PC-3 (cell line): ENCODE measurements at regions not wholly inside any gene's neighbourhood (a gene's known extent, or its start where the extent isn't known, plus 50 kb on each side); places are given as distances from the start of the nearest gene placed in this dataset.

Experiments
- ATAC-seq: fragments of 200-7000 bp; cut with Tn5 transposase; 2 replicates; pipeline ENCODE4 v1.9.1; 2020; ENCODE audit warnings: mild to moderate bottlenecking, moderate library complexity
- BruUV-seq: library from RNA; stranded (reverse); fragments of 400-500 nt; replicated peaks from 2 replicates; lab custom pipeline; 2021; lab: Mats Ljungman, UMichigan
- CTCF ChIA-PET: fragments of 300-600 bp; sonication (Branson Sonifier 250); formaldehyde crosslinking; loops from one replicate; lab custom pipeline; 2022; ENCODE audit warnings: antibody characterized with exemption; lab: Charles Lee
- POLR2A ChIA-PET: fragments of 300-600 bp; sonication (Branson Sonifier 250); formaldehyde crosslinking; loops from one replicate; lab custom pipeline; 2022; ENCODE audit warnings: antibody characterized with exemption; ENCODE audit not compliant: unreplicated experiment; lab: Charles Lee
- DNase-seq: peaks from one replicate; pipeline ENCODE4 v3.0.0-alpha.2; 2015
- H2AFZ ChIP-seq: fragments of 300-600 bp; sonication (generic); 2 replicates; pipeline ENCODE4 v1.6.0; 2016; ENCODE audit warnings: antibody characterized with exemption, low read length
- H3F3A ChIP-seq: fragments of 300-600 bp; sonication (generic); one replicate; pipeline ENCODE4 v1.6.0; 2017; ENCODE audit warnings: antibody characterized with exemption, low read length, control low read depth, mild to moderate bottlenecking; ENCODE audit not compliant: unreplicated experiment
- H3K27ac ChIP-seq: fragments of 300-600 bp; sonication (generic); 2 replicates; pipeline ENCODE4 v1.5.1; 2016; ENCODE audit warnings: mild to moderate bottlenecking, low read length
- H3K27me3 ChIP-seq: fragments of 300-600 bp; sonication (generic); 2 replicates; pipeline ENCODE4 v1.6.1; 2016; ENCODE audit warnings: low read length, mixed read lengths
- H3K36me3 ChIP-seq: fragments of 300-600 bp; sonication (generic); 2 replicates; pipeline ENCODE4 v1.6.1; 2016; ENCODE audit warnings: low read depth, mixed run types, low read length, mixed read lengths
- H3K4me1 ChIP-seq: fragments of 300-600 bp; sonication (generic); 2 replicates; pipeline ENCODE4 v1.5.1; 2016; ENCODE audit warnings: low read length; ENCODE audit not compliant: insufficient read depth
- H3K4me2 ChIP-seq: fragments of 300-600 bp; sonication (generic); 2 replicates; pipeline ENCODE4 v1.6.0; 2016; ENCODE audit warnings: low read length
- H3K4me3 ChIP-seq: fragments of 300-600 bp; sonication (generic); 2 replicates; pipeline ENCODE4 v1.5.1; 2016; ENCODE audit warnings: mild to moderate bottlenecking, low read length, mixed read lengths
- H3K79me2 ChIP-seq: fragments of 300-600 bp; sonication (generic); 2 replicates; pipeline ENCODE4 v1.6.1; 2017; ENCODE audit warnings: low read length, mixed read lengths
- H3K9ac ChIP-seq: fragments of 300-600 bp; sonication (generic); 2 replicates; pipeline ENCODE4 v1.6.0; 2016; ENCODE audit warnings: mild to moderate bottlenecking, low read length
- H3K9me2 ChIP-seq: fragments of 300-600 bp; sonication (generic); replicated peaks from 2 replicates; pipeline ENCODE4 v1.6.1; 2016; ENCODE audit warnings: mixed run types, low read length, mixed read lengths
- H3K9me3 ChIP-seq: fragments of 300-600 bp; sonication (generic); 2 replicates; pipeline ENCODE4 v1.6.1; 2016; ENCODE audit warnings: low read length, mixed read lengths
- H4K20me1 ChIP-seq: fragments of 300-600 bp; sonication (generic); 2 replicates; pipeline ENCODE4 v1.6.1; 2016; ENCODE audit warnings: low read length, mixed read lengths
- EZH2 ChIP-seq: fragments of 300-600 bp; sonication (generic); IDR thresholded peaks from one replicate; pipeline ENCODE4 v1.6.1; 2017; ENCODE audit warnings: antibody characterized with exemption, mild to moderate bottlenecking, low read length; ENCODE audit not compliant: unreplicated experiment
- EZH2phosphoT487 ChIP-seq: fragments of 300-600 bp; sonication (generic); IDR thresholded peaks from 2 replicates; pipeline ENCODE4 v1.6.1; 2018; ENCODE audit warnings: mild to moderate bottlenecking, antibody characterized with exemption, low read length, borderline replicate concordance
- intact Hi-C: fragments of 100-400 bp; cut with micrococcal nuclease; formaldehyde crosslinking; loops from 2 replicates; pipeline ENCODE4 v1.9.0; 2023
- TF ChIP-seq, protein P1 (sequence below): fragments of 300-600 bp; sonication (generic); conservative IDR thresholded peaks from 2 replicates; pipeline ENCODE4 v1.5.1; 2017; ENCODE audit warnings: antibody characterized with exemption, low read depth, mild to moderate bottlenecking, low read length

DNA sequence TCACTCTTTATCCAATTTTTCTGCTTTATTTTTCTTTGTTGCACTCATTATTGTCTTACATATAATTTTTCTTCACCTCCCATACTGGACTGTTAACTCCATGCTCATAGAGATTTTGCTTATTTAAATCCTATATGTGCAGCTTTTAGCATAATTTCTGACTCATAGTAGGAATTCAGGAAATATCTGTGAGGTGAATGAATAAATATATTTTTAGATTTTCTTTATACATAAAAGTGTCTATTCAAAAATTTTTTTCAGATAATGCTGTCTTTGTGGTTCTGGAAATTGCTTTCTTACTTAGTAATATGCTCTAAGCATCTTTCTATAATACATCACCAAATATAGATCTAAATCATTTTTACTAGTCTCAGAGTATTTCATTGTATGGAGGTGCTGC, 191.8 kb upstream of the SUCLG2 start:
- no peaks in the 10 kb centered on the region for H3K4me1 ChIP-seq
- H3K79me2 ChIP-seq: no peaks in the 10 kb centered on the region

DNA sequence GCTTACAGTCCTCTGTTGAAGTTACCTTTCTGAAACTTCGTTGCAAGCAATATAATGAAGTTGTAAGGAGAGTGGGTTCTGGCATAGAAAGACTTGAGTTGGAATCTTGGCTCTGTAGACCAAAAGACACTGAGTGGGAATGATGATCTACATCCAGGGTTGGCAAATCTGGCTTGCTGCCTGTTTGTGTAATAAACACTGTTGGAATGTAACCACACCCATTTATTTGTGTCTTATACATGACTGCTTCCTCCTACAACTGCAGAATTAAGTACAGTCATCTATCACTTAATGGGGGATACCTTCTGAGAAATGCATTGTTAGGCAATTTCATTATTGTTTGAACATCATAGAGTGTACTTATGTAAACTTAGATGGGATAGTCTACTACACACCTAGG, 178.4 kb upstream of the SUCLG2 start:
- DNase-seq (peak; percentile 30), ATAC-seq (peak; percentile 42)
- POLR2A ChIA-PET: no interaction called here
- no peaks in the 10 kb centered on the region for H3F3A ChIP-seq
- no peaks in the 10 kb centered on the region for H3K9me3 ChIP-seq
- H3K9ac ChIP-seq: no peak overlapping the region
- no peak overlapping the region for H3K27ac ChIP-seq
- no peak overlapping the region for H3K4me3 ChIP-seq
- intact Hi-C loops: no loop called here
- H3K27me3 ChIP-seq: no peaks in the 10 kb centered on the region
- no TSS peak for BruUV-seq
- no peaks in the 10 kb centered on the region for H3K79me2 ChIP-seq
- CTCF ChIA-PET: no interaction called here
- H2AFZ ChIP-seq: no peak overlapping the region
- no peaks in the 10 kb centered on the region for H4K20me1 ChIP-seq
- no peaks in the 10 kb centered on the region for H3K4me1 ChIP-seq
- H3K36me3 ChIP-seq: no peaks in the 10 kb centered on the region
- H3K9me2 ChIP-seq: no peaks in the 10 kb centered on the region
- H3K4me2 ChIP-seq: no peak overlapping the region
- no peak for TF ChIP-seq EZH2
- TF ChIP-seq, protein P1, sequence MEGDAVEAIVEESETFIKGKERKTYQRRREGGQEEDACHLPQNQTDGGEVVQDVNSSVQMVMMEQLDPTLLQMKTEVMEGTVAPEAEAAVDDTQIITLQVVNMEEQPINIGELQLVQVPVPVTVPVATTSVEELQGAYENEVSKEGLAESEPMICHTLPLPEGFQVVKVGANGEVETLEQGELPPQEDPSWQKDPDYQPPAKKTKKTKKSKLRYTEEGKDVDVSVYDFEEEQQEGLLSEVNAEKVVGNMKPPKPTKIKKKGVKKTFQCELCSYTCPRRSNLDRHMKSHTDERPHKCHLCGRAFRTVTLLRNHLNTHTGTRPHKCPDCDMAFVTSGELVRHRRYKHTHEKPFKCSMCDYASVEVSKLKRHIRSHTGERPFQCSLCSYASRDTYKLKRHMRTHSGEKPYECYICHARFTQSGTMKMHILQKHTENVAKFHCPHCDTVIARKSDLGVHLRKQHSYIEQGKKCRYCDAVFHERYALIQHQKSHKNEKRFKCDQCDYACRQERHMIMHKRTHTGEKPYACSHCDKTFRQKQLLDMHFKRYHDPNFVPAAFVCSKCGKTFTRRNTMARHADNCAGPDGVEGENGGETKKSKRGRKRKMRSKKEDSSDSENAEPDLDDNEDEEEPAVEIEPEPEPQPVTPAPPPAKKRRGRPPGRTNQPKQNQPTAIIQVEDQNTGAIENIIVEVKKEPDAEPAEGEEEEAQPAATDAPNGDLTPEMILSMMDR: no peak
- no peak for TF ChIP-seq EZH2phosphoT487

More for the DNA sequence above, 191.8 kb upstream of the SUCLG2 start:
- no TSS peak for BruUV-seq
- no peaks in the 10 kb centered on the region for H3K9me2 ChIP-seq
- DNase-seq (no peak), ATAC-seq (no peak)
- intact Hi-C loops: no loop called here
- H3K9ac ChIP-seq: no peak overlapping the region
- H3K36me3 ChIP-seq: no peaks in the 10 kb centered on the region
- H3F3A ChIP-seq: no peaks in the 10 kb centered on the region
- TF ChIP-seq, protein P1: no peak
- TF ChIP-seq EZH2 (no peak), EZH2phosphoT487 (no peak)
- H2AFZ ChIP-seq: no peak overlapping the region
- H3K4me3 ChIP-seq: no peak overlapping the region
- H3K4me2 ChIP-seq: no peak overlapping the region
- H3K9me3 ChIP-seq: no peaks in the 10 kb centered on the region
- H3K27ac ChIP-seq: no peak overlapping the region
- ChIA-PET CTCF (interaction anchor here (0.6 kb wide), 1 partner anchor 25 kb away, joined by 5 read pairs; no protein-coding TSS in a partner anchor), POLR2A (no interaction called here)
- H4K20me1 ChIP-seq: no peaks in the 10 kb centered on the region
- no peaks in the 10 kb centered on the region for H3K27me3 ChIP-seq

DNA sequence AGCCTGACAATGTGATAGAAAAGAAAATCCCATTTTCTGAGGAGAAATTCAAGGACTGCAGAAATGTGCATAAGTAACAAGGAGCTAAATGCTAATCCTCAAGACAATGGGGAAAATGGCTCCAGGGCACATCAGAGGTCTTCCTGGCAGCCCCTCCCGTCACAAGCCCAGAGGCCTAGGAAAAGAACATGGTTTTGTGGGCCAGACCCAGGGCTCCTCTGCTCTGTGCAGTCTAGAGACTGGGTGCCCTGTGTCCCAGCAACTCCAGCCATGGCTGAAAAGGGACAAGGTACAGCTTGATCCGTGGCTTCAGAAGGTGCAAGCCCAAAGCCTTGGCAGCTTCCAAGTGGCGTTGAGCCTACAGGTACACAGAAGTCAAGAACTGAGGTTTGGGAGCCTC, 176.8 kb upstream of the SUCLG2 start:
- Histone ChIP-seq H3K79me2 (no peaks in the 10 kb centered on the region), H3K27ac (no peak overlapping the region), H3F3A (no peaks in the 10 kb centered on the region), H3K9me3 (no peaks in the 10 kb centered on the region), H3K9ac (no peak overlapping the region), H2AFZ (no peak overlapping the region), H3K4me3 (no peak overlapping the region), H3K36me3 (no peaks in the 10 kb centered on the region), H3K4me1 (no peaks in the 10 kb centered on the region), H3K9me2 (no peaks in the 10 kb centered on the region), H3K27me3 (no peaks in the 10 kb centered on the region), H3K4me2 (no peak overlapping the region), H4K20me1 (no peaks in the 10 kb centered on the region)
- POLR2A ChIA-PET: no interaction called here
- CTCF ChIA-PET: no interaction called here
- DNase-seq (no peak), ATAC-seq (no peak)
- TF ChIP-seq EZH2phosphoT487 (no peak), EZH2 (no peak)
- TF ChIP-seq, protein P1: no peak
- intact Hi-C loops: no loop called here
- no TSS peak for BruUV-seq
